ENCODE measurements at regions not wholly inside any gene's neighbourhood (a gene's known extent, or its start where the extent isn't known, plus 50 kb on each side); places are given as distances from the start of the nearest gene placed in this dataset.

- no peaks in the 10 kb centered on the region for H3K9me2 ChIP-seq (ENCODE audit: insufficient read depth)
- H4K20me1 ChIP-seq (ENCODE audit: insufficient read depth): no peaks in the 10 kb centered on the region
- DNase-seq (ENCODE audit: low read depth, low spot score) (no peak), ATAC-seq (no peak)
- peaks cover 6% of the 10 kb centered on the region; the same call in 1 of the 2 replicates for H3K27me3 ChIP-seq (ENCODE audit: insufficient read depth, low read length)
- H3K36me3 ChIP-seq (ENCODE audit: control insufficient read depth in 1 of 2, insufficient read depth in 2 of 2, low read length in 2 of 2): no peaks in the 10 kb centered on the region
- RAD21 ChIA-PET (ENCODE audit: low non-redundant PET in 1 of 2, low total read pairs in 2 of 2, uncharacterized antibody in 2 of 2, unreplicated experiment in 2 of 2): no interaction called here
- H3K9ac ChIP-seq (ENCODE audit: low read length): no peak overlapping the region
- POLR2A ChIA-PET: no interaction called here
- intact Hi-C loops (cut with micrococcal nuclease): no loop called here
- no peak overlapping the region for H3K27ac ChIP-seq (ENCODE audit: low read depth, low read length)
- H3K4me3 ChIP-seq (replicated peaks in 1 of 2; ENCODE audit: low read depth in 1 of 2, low read length in 2 of 2): no peak overlapping the region
- no peak overlapping the region for H2AFZ ChIP-seq (ENCODE audit: low read depth, low read length, poor library complexity, severe bottlenecking)
- H3K4me2 ChIP-seq (ENCODE audit: low read length): no peak overlapping the region
- no peaks in the 10 kb centered on the region for H3K4me1 ChIP-seq (ENCODE audit: control insufficient read depth in 1 of 2, insufficient read depth in 2 of 2, low read length in 2 of 2)
- no peaks in the 10 kb centered on the region for H3K9me3 ChIP-seq (ENCODE audit: control insufficient read depth in 1 of 2, insufficient read depth in 1 of 2, low read depth in 1 of 2, low read length in 2 of 2)
- no TSS peak for BruUV-seq (replicated peaks)
- H3K79me2 ChIP-seq (ENCODE audit: insufficient read depth, low read length): no peaks in the 10 kb centered on the region
- CTCF ChIA-PET: no interaction called here
- no peak for TF ChIP-seq SIN3A (IDR thresholded peaks at IDR 0.05; ENCODE audit: low read depth)
- TF ChIP-seq CEBPB (IDR thresholded peaks at IDR 0.05; ENCODE audit: low read depth): no peak
- TF ChIP-seq EZH2phosphoT487 (IDR thresholded peaks at IDR 0.05; ENCODE audit: borderline replicate concordance): no peak
- no peak for TF ChIP-seq CBX3 (IDR thresholded peaks at IDR 0.05; ENCODE audit: low read depth)
- TF ChIP-seq ZBTB33 (IDR thresholded peaks at IDR 0.05; ENCODE audit: extremely low read depth, insufficient replicate concordance, low read length): no peak
- no peak for TF ChIP-seq EZH2 (IDR thresholded peaks at IDR 0.05)
- TF ChIP-seq CTCF (IDR thresholded peaks at IDR 0.05 in 2 of 3, conservative IDR thresholded peaks at IDR 0.05 in 1 of 3; ENCODE audit: borderline replicate concordance in 1 of 3, insufficient read depth in 1 of 3, low read depth in 2 of 3, low read length in 2 of 3): no peak
- no peak for TF ChIP-seq FOSL1 (IDR thresholded peaks at IDR 0.05; ENCODE audit: low read depth)
- no peak for TF ChIP-seq JUND (IDR thresholded peaks at IDR 0.05)
- TF ChIP-seq ATF3 (IDR thresholded peaks at IDR 0.05): no peak
- no peak for TF ChIP-seq ZFX (IDR thresholded peaks at IDR 0.05)
- no peak for TF ChIP-seq POLR2AphosphoS5 (IDR thresholded peaks at IDR 0.05; ENCODE audit: low read depth, low read length)
These were observed 142.4 kb downstream of the NMUR2 start for GRCh38 chr5:152262667-152263066.

All from HCT116 (cell line).